Mesothelial cell of epicardium (in vitro differentiated cells): ENCODE measurements at regions not wholly inside any gene's neighbourhood (a gene's known extent, or its start where the extent isn't known, plus 50 kb on each side); places are given as distances from the start of the nearest gene placed in this dataset.

Source experiments
- DNase-seq, 2 experiments: peaks; one replicate each; pipeline ENCODE4 v3.0.0; 2021; ENCODE audit warnings: low spot score in 2 of 2; ENCODE audit not compliant: unreplicated experiment in 2 of 2
- H3K27ac Mint-ChIP-seq: 2 replicates; pipeline ENCODE4 v1.8.0; 2021; ENCODE audit warnings: mixed read lengths
- H3K27me3 Mint-ChIP-seq: 2 replicates; pipeline ENCODE4 v1.8.0; 2021; ENCODE audit warnings: low read depth, mixed read lengths
- H3K36me3 Mint-ChIP-seq: 2 replicates; pipeline ENCODE4 v1.8.0; 2021; ENCODE audit warnings: mixed read lengths
- H3K4me1 Mint-ChIP-seq: 2 replicates; pipeline ENCODE4 v1.8.0; 2021; ENCODE audit warnings: mixed read lengths
- H3K4me3 Mint-ChIP-seq: 2 replicates; pipeline ENCODE4 v1.8.0; 2021; ENCODE audit warnings: mild to moderate bottlenecking, moderate library complexity, mixed read lengths
- H3K9me3 Mint-ChIP-seq: 2 replicates; pipeline ENCODE4 v1.8.0; 2021; ENCODE audit warnings: mixed read lengths
- CTCF ChIP-seq: fragments of 200-600 bp; sonication (generic); IDR thresholded peaks from one replicate; pipeline ENCODE4 v1.5.0; 2021; ENCODE audit warnings: antibody characterized with exemption; ENCODE audit not compliant: unreplicated experiment

GRCh38 chr4:107304699-107305286 is 268.7 kb upstream of the DKK2 start:
- Mint-ChIP-seq H3K9me3 (peaks cover 38% of the 10 kb centered on the region), H3K4me3 (no peak overlapping the region), H3K27ac (no peak overlapping the region), H3K27me3 (no peaks in the 10 kb centered on the region), H3K36me3 (peaks cover 11% of the 10 kb centered on the region), H3K4me1 (peaks cover 9% of the 10 kb centered on the region)
- no peak for DNase-seq
- TF ChIP-seq CTCF, result no peak

GRCh38 chr4:107299646-107300045 is 263.5 kb upstream of the DKK2 start:
- Mint-ChIP-seq H3K4me3 (no peak overlapping the region), H3K36me3 (peaks cover 20% of the 10 kb centered on the region), H3K4me1 (peaks cover 4% of the 10 kb centered on the region), H3K27ac (no peak overlapping the region), H3K27me3 (no peaks in the 10 kb centered on the region), H3K9me3 (peaks cover 39% of the 10 kb centered on the region)
- DNase-seq, result no peak
- TF ChIP-seq CTCF, result no peak

GRCh38 chr4:107292979-107293378 is 256.9 kb upstream of the DKK2 start:
- Mint-ChIP-seq H3K4me1 (peaks cover 8% of the 10 kb centered on the region), H3K27ac (no peak overlapping the region)
- DNase-seq, result no peak

GRCh38 chr4:107283587-107284559 is 247.8 kb upstream of the DKK2 start:
- no peak for TF ChIP-seq CTCF
- no peaks in the 10 kb centered on the region for H3K9me3 Mint-ChIP-seq
- no peak for DNase-seq
- H3K4me3 Mint-ChIP-seq, result no peak overlapping the region
- no peak overlapping the region for H3K27ac Mint-ChIP-seq
- no peaks in the 10 kb centered on the region for H3K36me3 Mint-ChIP-seq
- peaks cover 32% of the 10 kb centered on the region for H3K4me1 Mint-ChIP-seq
- no peaks in the 10 kb centered on the region for H3K27me3 Mint-ChIP-seq

More at GRCh38 chr4:107292979-107293378, 256.9 kb upstream of the DKK2 start:
- H3K4me3 Mint-ChIP-seq, result no peak overlapping the region
- peaks cover 28% of the 10 kb centered on the region for H3K9me3 Mint-ChIP-seq
- no peaks in the 10 kb centered on the region for H3K27me3 Mint-ChIP-seq
- H3K36me3 Mint-ChIP-seq, result peaks cover 12% of the 10 kb centered on the region
- TF ChIP-seq CTCF, result no peak

GRCh38 chr4:107279733-107280132 is 243.6 kb upstream of the DKK2 start:
- Mint-ChIP-seq H3K9me3 (no peaks in the 10 kb centered on the region), H3K27ac (no peak overlapping the region)
- DNase-seq, result no peak

More at GRCh38 chr4:107279733-107280132, 243.6 kb upstream of the DKK2 start:
- TF ChIP-seq CTCF, result no peak
- no peaks in the 10 kb centered on the region for H3K36me3 Mint-ChIP-seq
- no peak overlapping the region for H3K4me3 Mint-ChIP-seq
- H3K4me1 Mint-ChIP-seq, result peaks cover 45% of the 10 kb centered on the region
- no peaks in the 10 kb centered on the region for H3K27me3 Mint-ChIP-seq
